ENCODE measurements at regions not wholly inside any gene's neighbourhood (a gene's known extent, or its start where the extent isn't known, plus 50 kb on each side); places are given as distances from the start of the nearest gene placed in this dataset.

DNA sequence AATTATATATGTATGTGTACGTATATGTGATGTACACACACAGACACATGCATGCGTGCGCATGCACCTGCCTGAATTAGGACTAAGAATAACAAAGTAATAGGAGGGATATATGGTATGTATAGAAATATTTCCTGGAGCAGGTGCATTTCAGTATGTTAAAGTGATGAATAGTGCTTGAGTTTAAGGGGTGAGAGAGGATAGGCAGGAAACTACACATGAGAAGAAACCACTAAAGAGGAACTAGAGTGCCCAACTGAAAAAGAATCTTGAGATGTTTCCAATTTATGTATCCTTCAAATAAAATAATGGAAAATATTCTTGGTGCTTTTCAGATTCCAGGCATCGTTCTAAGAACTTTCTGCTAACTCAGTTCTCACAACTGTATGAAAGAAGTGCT lies 52.6 kb upstream of the UNC5C start:
- no peak overlapping the region for H3K4me3 ChIP-seq (replicated peaks in 1 of 3; ENCODE audit: low read depth in 2 of 3, low read length in 3 of 3)

DNA sequence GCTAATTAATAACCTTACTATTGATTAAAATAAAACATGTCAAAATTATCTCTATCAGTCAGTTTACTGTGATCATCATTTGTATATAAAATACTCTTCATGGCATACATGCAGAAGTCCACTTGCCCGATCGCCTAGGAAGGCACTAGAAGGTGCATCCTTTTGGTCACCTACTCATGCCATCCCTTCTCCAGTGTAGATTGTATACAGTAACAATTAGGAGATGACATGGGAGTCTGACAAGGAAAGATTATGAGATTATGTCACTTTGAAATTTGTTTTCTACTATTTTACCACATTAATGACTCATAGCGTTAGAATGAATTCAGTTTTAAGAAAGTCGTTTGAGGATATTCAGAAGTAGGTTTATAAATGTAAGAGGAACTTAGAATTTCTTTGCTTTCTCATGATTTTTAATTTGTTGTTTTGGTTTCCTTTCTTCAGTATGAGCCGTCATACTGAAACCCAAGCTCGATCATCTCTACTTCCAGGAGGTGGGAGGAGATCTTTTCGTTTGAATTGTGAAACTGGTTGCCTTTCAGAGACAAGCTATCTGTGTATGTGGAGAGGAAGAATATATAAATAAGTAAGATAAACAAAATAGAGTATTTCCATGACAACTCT lies 51.1 kb upstream of the UNC5C start:
- peak overlapping the region; percentile 43 for H3K4me2 ChIP-seq (replicated peaks; ENCODE audit: extremely low read depth, low read length, poor library complexity, severe bottlenecking)
- no peak overlapping the region for H3K4me3 ChIP-seq (replicated peaks in 1 of 3; ENCODE audit: low read depth in 2 of 3, low read length in 3 of 3)
- TF ChIP-seq, protein P1, sequence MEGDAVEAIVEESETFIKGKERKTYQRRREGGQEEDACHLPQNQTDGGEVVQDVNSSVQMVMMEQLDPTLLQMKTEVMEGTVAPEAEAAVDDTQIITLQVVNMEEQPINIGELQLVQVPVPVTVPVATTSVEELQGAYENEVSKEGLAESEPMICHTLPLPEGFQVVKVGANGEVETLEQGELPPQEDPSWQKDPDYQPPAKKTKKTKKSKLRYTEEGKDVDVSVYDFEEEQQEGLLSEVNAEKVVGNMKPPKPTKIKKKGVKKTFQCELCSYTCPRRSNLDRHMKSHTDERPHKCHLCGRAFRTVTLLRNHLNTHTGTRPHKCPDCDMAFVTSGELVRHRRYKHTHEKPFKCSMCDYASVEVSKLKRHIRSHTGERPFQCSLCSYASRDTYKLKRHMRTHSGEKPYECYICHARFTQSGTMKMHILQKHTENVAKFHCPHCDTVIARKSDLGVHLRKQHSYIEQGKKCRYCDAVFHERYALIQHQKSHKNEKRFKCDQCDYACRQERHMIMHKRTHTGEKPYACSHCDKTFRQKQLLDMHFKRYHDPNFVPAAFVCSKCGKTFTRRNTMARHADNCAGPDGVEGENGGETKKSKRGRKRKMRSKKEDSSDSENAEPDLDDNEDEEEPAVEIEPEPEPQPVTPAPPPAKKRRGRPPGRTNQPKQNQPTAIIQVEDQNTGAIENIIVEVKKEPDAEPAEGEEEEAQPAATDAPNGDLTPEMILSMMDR (IDR thresholded peaks at IDR 0.05): no peak
- Mint-ChIP-seq H3K4me3 (peak overlapping the region in 1 of 2 donors; percentile 69), H3K9me3 (no peaks in the 10 kb centered on the region), H3K4me1 (peaks cover 17% of the 10 kb centered on the region), H3K27me3 (ENCODE audit: low read depth in 3 of 3) (no peaks in the 10 kb centered on the region), H3K27ac (peak overlapping the region in 2 of 7 donors; percentile 70 to 76), H3K36me3 (no peaks in the 10 kb centered on the region)
- no CpG with 5 or more reads among the region's 7 CpGs for WGBS (ENCODE audit: insufficient coverage)
- no peaks in the 10 kb centered on the region for H3K79me2 ChIP-seq (ENCODE audit: insufficient read depth, low read length)
- H3K4me1 ChIP-seq (ENCODE audit: control insufficient read depth in 1 of 2, insufficient read depth in 2 of 2, low read length in 2 of 2): peaks cover 15 to 18% of the 10 kb centered on the region in 2 donors
- intact Hi-C loops (cut with micrococcal nuclease): no loop called here
- H3K27me3 ChIP-seq (ENCODE audit: control insufficient read depth in 2 of 2, insufficient read depth in 2 of 2, low read length in 2 of 2): no peaks in the 10 kb centered on the region
- peak in 2 of 3 donors; percentile 39 to 58 for DNase-seq
- no peaks in the 10 kb centered on the region for H4K20me1 ChIP-seq (ENCODE audit: insufficient read depth, low read length)
- H2AFZ ChIP-seq (ENCODE audit: insufficient read depth, low read depth, low read length, poor library complexity, severe bottlenecking): no peak overlapping the region
- no peaks in the 10 kb centered on the region for H3K9me3 ChIP-seq (replicated peaks in 1 of 2; ENCODE audit: control insufficient read depth in 1 of 2, insufficient read depth in 1 of 2, low read length in 2 of 2)
- H3K36me3 ChIP-seq (replicated peaks in 1 of 2; ENCODE audit: control insufficient read depth in 1 of 2, insufficient read depth in 2 of 2, low read length in 2 of 2): no peaks in the 10 kb centered on the region
- H3K27ac ChIP-seq (ENCODE audit: low read depth in 1 of 2, low read length in 2 of 2): no peak overlapping the region
- no peak overlapping the region for H3K9ac ChIP-seq (ENCODE audit: insufficient read depth, low read length, poor library complexity, severe bottlenecking)

More for the DNA sequence above, 52.6 kb upstream of the UNC5C start:
- Mint-ChIP-seq H3K4me1 (peaks cover 17% of the 10 kb centered on the region), H3K9me3 (no peaks in the 10 kb centered on the region), H3K27me3 (ENCODE audit: low read depth in 3 of 3) (no peaks in the 10 kb centered on the region), H3K4me3 (no peak overlapping the region), H3K27ac (no peak overlapping the region), H3K36me3 (no peaks in the 10 kb centered on the region)
- Histone ChIP-seq H3K27ac (ENCODE audit: low read depth in 1 of 2, low read length in 2 of 2) (no peak overlapping the region), H4K20me1 (ENCODE audit: insufficient read depth, low read length) (no peaks in the 10 kb centered on the region), H3K4me2 (replicated peaks; ENCODE audit: extremely low read depth, low read length, poor library complexity, severe bottlenecking) (no peak overlapping the region), H2AFZ (ENCODE audit: insufficient read depth, low read depth, low read length, poor library complexity, severe bottlenecking) (no peak overlapping the region), H3K79me2 (ENCODE audit: insufficient read depth, low read length) (no peaks in the 10 kb centered on the region), H3K9me3 (replicated peaks in 1 of 2; ENCODE audit: control insufficient read depth in 1 of 2, insufficient read depth in 1 of 2, low read length in 2 of 2) (no peaks in the 10 kb centered on the region), H3K36me3 (replicated peaks in 1 of 2; ENCODE audit: control insufficient read depth in 1 of 2, insufficient read depth in 2 of 2, low read length in 2 of 2) (no peaks in the 10 kb centered on the region), H3K9ac (ENCODE audit: insufficient read depth, low read length, poor library complexity, severe bottlenecking) (no peak overlapping the region), H3K27me3 (ENCODE audit: control insufficient read depth in 2 of 2, insufficient read depth in 2 of 2, low read length in 2 of 2) (no peaks in the 10 kb centered on the region), H3K4me1 (ENCODE audit: control insufficient read depth in 1 of 2, insufficient read depth in 2 of 2, low read length in 2 of 2) (peaks cover 15 to 18% of the 10 kb centered on the region in 2 donors)
- no peak for DNase-seq
- TF ChIP-seq, protein P1 (IDR thresholded peaks at IDR 0.05): no peak
- intact Hi-C loops (cut with micrococcal nuclease): no loop called here
- WGBS (ENCODE audit: insufficient coverage): no CpG with 5 or more reads among the region's 4 CpGs
